MCF 10A (cell line): ENCODE measurements at regions not wholly inside any gene's neighbourhood (a gene's known extent, or its start where the extent isn't known, plus 50 kb on each side); places are given as distances from the start of the nearest gene placed in this dataset.

ENCODE experiments used
- BruUV-seq: library from RNA; stranded (reverse); fragments of 400-500 nt; replicated peaks from 2 replicates; lab custom pipeline; 2021; lab: Mats Ljungman, UMichigan
- CTCF ChIA-PET: fragments of 300-600 bp; sonication (Branson Sonifier 250); formaldehyde crosslinking; extraction: SDS; loops from one replicate; lab custom pipeline; 2021; ENCODE audit warnings: antibody characterized with exemption, inconsistent platforms; lab: Yijun Ruan, JAX
- POLR2A ChIA-PET: fragments of 300-600, 350-650 bp; sonication (Branson Sonifier 250); formaldehyde crosslinking; extraction: SDS; loops from one replicate; lab custom pipeline; 2020; ENCODE audit warnings: antibody characterized with exemption, inconsistent platforms; lab: Yijun Ruan, JAX
- DNase-seq: peaks from one replicate; pipeline ENCODE4 v3.0.0-alpha.2; 2018; ENCODE audit not compliant: unreplicated experiment
- H3K27ac Mint-ChIP-seq: one replicate; pipeline ENCODE4 v1.8.0; 2022; ENCODE audit warnings: mild to moderate bottlenecking, low read depth, mixed read lengths; ENCODE audit not compliant: unreplicated experiment
- H3K27me3 Mint-ChIP-seq: one replicate; pipeline ENCODE4 v1.8.0; 2022; ENCODE audit warnings: mixed read lengths; ENCODE audit not compliant: insufficient read depth, unreplicated experiment
- H3K36me3 Mint-ChIP-seq: one replicate; pipeline ENCODE4 v1.8.0; 2022; ENCODE audit warnings: mild to moderate bottlenecking, moderate library complexity, mixed read lengths; ENCODE audit not compliant: insufficient read depth, unreplicated experiment
- H3K4me1 Mint-ChIP-seq: one replicate; pipeline ENCODE4 v1.8.0; 2022; ENCODE audit warnings: mixed read lengths; ENCODE audit not compliant: insufficient read depth, unreplicated experiment
- H3K4me3 Mint-ChIP-seq: one replicate; pipeline ENCODE4 v1.8.0; 2022; ENCODE audit warnings: mild to moderate bottlenecking, moderate library complexity, mixed read lengths; ENCODE audit not compliant: unreplicated experiment
- H3K9me3 Mint-ChIP-seq: one replicate; pipeline ENCODE4 v1.8.0; 2022; ENCODE audit warnings: mixed read lengths; ENCODE audit not compliant: unreplicated experiment
- CTCF ChIP-seq: fragments of 200-600 bp; IDR thresholded peaks from one replicate; pipeline ENCODE4 v1.8.0; 2022; ENCODE audit warnings: antibody characterized with exemption, mild to moderate bottlenecking; ENCODE audit not compliant: unreplicated experiment
- intact Hi-C: fragments of 100-400 bp; cut with micrococcal nuclease; formaldehyde crosslinking; loops from 2 replicates; pipeline ENCODE4 v1.14.1; 2022

GRCh38 chr2:159880729-159881128 lies 82.7 kb upstream of the CD302 start:
- Mint-ChIP-seq H3K27me3 (no peaks in the 10 kb centered on the region), H3K4me1 (peaks cover 6% of the 10 kb centered on the region), H3K36me3 (no peaks in the 10 kb centered on the region), H3K4me3 (no peak overlapping the region), H3K9me3 (no peaks in the 10 kb centered on the region), H3K27ac (no peak overlapping the region)
- POLR2A ChIA-PET = interaction anchor here (0.7 kb wide), 1 partner anchor 10 kb away, joined by 3 read pairs; no protein-coding TSS in a partner anchor
- BruUV-seq = no TSS peak
- CTCF ChIA-PET = interaction anchor here (1.7 kb wide), 1 partner anchor 11 kb away, joined by 4 read pairs; no protein-coding TSS in a partner anchor
- intact Hi-C loops = no loop called here
- DNase-seq = no peak
- no peak for TF ChIP-seq CTCF

DNA sequence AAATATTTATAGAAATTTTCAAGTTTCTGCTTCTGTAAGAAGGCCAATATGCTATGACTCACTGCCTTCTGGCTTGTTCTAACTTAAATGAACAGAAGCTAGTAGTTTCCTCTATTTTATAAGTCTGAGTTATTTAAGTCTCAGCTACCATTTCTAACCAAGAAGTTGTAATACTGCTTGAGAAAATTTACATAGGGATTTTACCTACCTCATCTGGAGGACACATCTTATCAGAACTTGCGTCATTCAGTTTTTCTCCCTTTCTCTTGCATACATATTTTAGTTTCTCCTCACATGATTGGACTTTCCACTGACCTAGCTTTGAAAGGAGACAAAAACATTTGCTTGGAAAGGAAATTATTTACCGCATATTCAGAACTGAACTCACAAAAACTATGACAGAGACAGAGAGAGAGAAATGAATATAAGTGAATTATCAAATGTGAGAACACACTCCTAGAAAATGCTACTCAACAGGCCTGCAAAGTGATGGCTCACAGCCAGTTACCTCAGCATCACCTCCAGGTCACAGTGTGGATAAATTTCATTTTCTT lies 81.1 kb upstream of the CD302 start:
- CTCF ChIA-PET = interaction anchor here (0.9 kb wide), 1 partner anchor 70 kb away, joined by 4 read pairs; no protein-coding TSS in a partner anchor
- Mint-ChIP-seq H3K4me1 (peaks cover 6% of the 10 kb centered on the region), H3K9me3 (no peaks in the 10 kb centered on the region), H3K27me3 (no peaks in the 10 kb centered on the region), H3K36me3 (no peaks in the 10 kb centered on the region), H3K4me3 (no peak overlapping the region), H3K27ac (no peak overlapping the region)
- intact Hi-C loops = no loop called here
- BruUV-seq = no TSS peak
- no peak for DNase-seq
- no peak for TF ChIP-seq CTCF
- POLR2A ChIA-PET = no interaction called here

DNA sequence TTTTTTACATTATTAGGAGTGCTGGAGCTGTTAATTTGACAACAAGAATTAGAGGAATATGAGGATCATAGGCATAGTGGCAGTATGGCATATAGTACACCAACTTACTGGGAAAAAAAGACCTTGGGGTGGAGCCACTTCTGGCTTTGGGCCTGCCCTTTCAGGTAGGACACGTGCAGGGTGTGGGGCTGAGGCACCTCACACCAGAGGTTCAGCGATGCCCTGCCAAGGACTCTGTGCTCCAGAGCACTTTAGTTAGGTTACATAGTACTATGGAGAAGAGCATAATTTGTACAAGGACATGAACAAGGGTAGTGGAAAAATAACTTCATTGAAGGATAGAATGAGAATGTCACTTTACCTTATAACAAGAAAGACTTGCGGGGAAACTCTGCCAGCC lies 77.1 kb upstream of the CD302 start:
- H3K27me3 Mint-ChIP-seq = no peaks in the 10 kb centered on the region
- no peaks in the 10 kb centered on the region for H3K36me3 Mint-ChIP-seq
- no peak for TF ChIP-seq CTCF
- POLR2A ChIA-PET = no interaction called here
- no peak overlapping the region for H3K4me3 Mint-ChIP-seq
- CTCF ChIA-PET = interaction anchor here (0.6 kb wide), 1 partner anchor 105 kb away, joined by 3 read pairs; no protein-coding TSS in a partner anchor
- no peak for DNase-seq
- H3K4me1 Mint-ChIP-seq = peaks cover 6% of the 10 kb centered on the region
- no peaks in the 10 kb centered on the region for H3K9me3 Mint-ChIP-seq
- no peak overlapping the region for H3K27ac Mint-ChIP-seq
- BruUV-seq = no TSS peak
- intact Hi-C loops = no loop called here

- H3K36me3 Mint-ChIP-seq = no peaks in the 10 kb centered on the region
- DNase-seq = no peak
- no peaks in the 10 kb centered on the region for H3K27me3 Mint-ChIP-seq
- H3K9me3 Mint-ChIP-seq = no peaks in the 10 kb centered on the region
- intact Hi-C loops = no loop called here
- POLR2A ChIA-PET = no interaction called here
- H3K4me3 Mint-ChIP-seq = no peak overlapping the region
- TF ChIP-seq CTCF = no peak
- CTCF ChIA-PET = no interaction called here
- no peaks in the 10 kb centered on the region for H3K4me1 Mint-ChIP-seq
- no TSS peak for BruUV-seq
- no peak overlapping the region for H3K27ac Mint-ChIP-seq
Observed at GRCh38 chr2:159873258-159873657, 75.2 kb upstream of the CD302 start.
